Epidermal melanocyte (primary cell): ENCODE measurements at regions not wholly inside any gene's neighbourhood (a gene's known extent, or its start where the extent isn't known, plus 50 kb on each side); places are given as distances from the start of the nearest gene placed in this dataset.
"Not testable (repeated sequence)": the region's sequence is repeated elsewhere in the genome, so short reads cannot be mapped to it uniquely, and the experiment has no call there.

Experiments used
- DNase-seq: peaks from one replicate; pipeline ENCODE4 v3.0.0; 2011; ENCODE audit warnings: low spot score; ENCODE audit not compliant: insufficient read length

- DNase-seq: not testable (repeated sequence)
Measured at GRCh38 chr21:7956074-7956452, 2565.3 kb upstream of the TPTE start.

GRCh38 chr21:7956998-7957712 lies 2564.2 kb upstream of the TPTE start:
- not testable (repeated sequence) for DNase-seq

- DNase-seq: no peak
Measured at GRCh38 chr21:7957713-7958064, 2563.7 kb upstream of the TPTE start.
